A549 (cell line): ENCODE measurements at regions not wholly inside any gene's neighbourhood (a gene's known extent, or its start where the extent isn't known, plus 50 kb on each side); places are given as distances from the start of the nearest gene placed in this dataset.

Source experiments
- CTCF ChIP-seq: fragments of >200 bp; sonication (Bioruptor Twin); formaldehyde crosslinking; IDR thresholded peaks from 3 replicates; pipeline ENCODE4 v1.5.1; 2016
- RNF2 ChIP-seq: fragments of 200-600 bp; sonication (generic); IDR thresholded peaks from 2 replicates; pipeline ENCODE4 v1.6.1; 2016; ENCODE audit warnings: low read depth, mild to moderate bottlenecking, antibody characterized with exemption, moderate library complexity, borderline replicate concordance

DNA sequence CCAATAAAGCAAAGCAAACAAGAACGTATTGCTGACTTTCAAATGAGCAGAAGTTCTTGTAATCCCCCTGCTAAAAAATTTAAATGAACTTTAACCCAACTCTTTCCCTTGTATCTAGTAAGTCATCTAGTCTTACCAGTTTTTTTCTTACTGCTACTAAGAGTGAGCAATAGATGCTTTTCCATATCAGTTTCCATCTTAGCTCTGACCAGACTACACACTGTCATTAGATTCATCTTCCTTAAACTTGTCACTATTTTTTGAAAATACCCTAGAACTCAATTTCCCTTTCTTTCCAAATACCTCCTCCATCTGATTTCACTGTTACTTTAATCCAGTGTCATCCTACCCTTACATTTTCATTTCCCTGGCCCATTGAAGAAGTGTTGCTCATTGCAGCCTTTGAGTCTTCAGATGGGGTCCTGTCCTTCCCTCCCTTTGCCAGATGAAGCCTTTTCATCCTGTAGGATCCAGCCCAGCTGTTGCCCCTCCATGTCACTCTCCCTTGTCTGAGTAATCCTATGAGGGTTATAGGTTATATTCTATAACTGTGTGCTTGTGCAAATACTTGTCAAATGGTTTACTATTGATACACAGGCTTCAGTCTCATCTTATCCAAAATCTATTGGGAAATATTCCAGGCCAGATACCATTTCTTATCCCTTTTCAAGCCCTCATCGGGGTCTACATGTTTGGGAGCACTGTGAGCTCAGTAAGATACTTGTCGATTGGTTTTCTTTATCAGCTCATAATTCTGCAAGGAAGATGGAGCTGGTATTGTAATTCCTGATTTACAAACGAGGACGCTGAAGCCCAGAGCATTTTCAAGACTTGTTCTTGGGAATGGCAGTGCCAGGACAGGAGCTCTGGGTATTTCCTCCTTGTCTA lies 51.5 kb upstream of the ITGB1 start:
- TF ChIP-seq RNF2 (no peak), CTCF (no peak)
